RWPE2 (cell line): ENCODE measurements at regions not wholly inside any gene's neighbourhood (a gene's known extent, or its start where the extent isn't known, plus 50 kb on each side); places are given as distances from the start of the nearest gene placed in this dataset.

ENCODE experiments used
- ATAC-seq: fragments of 200-7000 bp; cut with Tn5 transposase; 3 replicates; pipeline ENCODE4 v1.9.1; 2021; ENCODE audit warnings: low read depth
- DNase-seq: peaks from one replicate; pipeline ENCODE4 v3.0.0-alpha.2; 2020; ENCODE audit warnings: low spot score
- H3K27ac ChIP-seq: fragments of 450-650 bp; 2 replicates; pipeline ENCODE4 v1.5.1; 2017; ENCODE audit warnings: mild to moderate bottlenecking; ENCODE audit not compliant: poor library complexity, severe bottlenecking
- H3K27me3 ChIP-seq: fragments of 250-450 bp; sonication (Bioruptor Pico); 2 replicates; pipeline ENCODE4 v1.5.1; 2021; ENCODE audit warnings: mild to moderate bottlenecking, moderate library complexity; ENCODE audit not compliant: insufficient read depth, poor library complexity, severe bottlenecking
- H3K36me3 ChIP-seq: fragments of 250-450 bp; sonication (Bioruptor Pico); 2 replicates; pipeline ENCODE4 v1.5.1; 2020; ENCODE audit warnings: low read depth, mild to moderate bottlenecking, moderate library complexity
- H3K4me1 ChIP-seq: fragments of 250-450 bp; sonication (Bioruptor Pico); 2 replicates; pipeline ENCODE4 v1.5.1; 2021; ENCODE audit warnings: mild to moderate bottlenecking, moderate library complexity; ENCODE audit not compliant: insufficient read depth, poor library complexity, severe bottlenecking
- H3K4me3 ChIP-seq: fragments of 250-450 bp; sonication (Bioruptor Pico); 2 replicates; pipeline ENCODE4 v1.5.1; 2021; ENCODE audit warnings: mild to moderate bottlenecking, moderate library complexity; ENCODE audit not compliant: severe bottlenecking
- H3K9me3 ChIP-seq: fragments of 250-450 bp; sonication (Bioruptor Pico); 2 replicates; pipeline ENCODE4 v1.5.1; 2021; ENCODE audit warnings: mild to moderate bottlenecking, moderate library complexity; ENCODE audit not compliant: severe bottlenecking
- CTCF ChIP-seq: fragments of 450-650 bp; IDR thresholded peaks from one replicate; pipeline ENCODE4 v1.5.1; 2017; ENCODE audit warnings: mild to moderate bottlenecking, moderate library complexity; ENCODE audit not compliant: poor library complexity, severe bottlenecking

- Histone ChIP-seq H3K27me3 (no peaks in the 10 kb centered on the region), H3K36me3 (no peaks in the 10 kb centered on the region), H3K4me3 (no peak overlapping the region), H3K9me3 (no peaks in the 10 kb centered on the region), H3K27ac (no peak overlapping the region), H3K4me1 (no peaks in the 10 kb centered on the region)
- ATAC-seq (no peak), DNase-seq (no peak)
- no peak for TF ChIP-seq CTCF
These were observed 325.1 kb upstream of the KCNJ16 start for GRCh38 chr17:69749911-69750310.

GRCh38 chr17:69757688-69758430, 317.2 kb upstream of the KCNJ16 start:
- DNase-seq (no peak), ATAC-seq (peak; percentile 68)
- H3K4me1 ChIP-seq, result peaks cover 36% of the 10 kb centered on the region
- no peak overlapping the region for H3K4me3 ChIP-seq
- no peaks in the 10 kb centered on the region for H3K9me3 ChIP-seq
- no peaks in the 10 kb centered on the region for H3K36me3 ChIP-seq
- peak overlapping the region; percentile 45 for H3K27ac ChIP-seq
- no peaks in the 10 kb centered on the region for H3K27me3 ChIP-seq
- TF ChIP-seq CTCF, result no peak

- Histone ChIP-seq H3K27ac (peak overlapping the region; percentile 94), H3K27me3 (no peaks in the 10 kb centered on the region), H3K4me1 (peaks cover 55% of the 10 kb centered on the region), H3K36me3 (no peaks in the 10 kb centered on the region), H3K9me3 (no peaks in the 10 kb centered on the region), H3K4me3 (no peak overlapping the region)
- TF ChIP-seq CTCF, result no peak
- DNase-seq, result no peak
- ATAC-seq, result no peak
These were observed 314.5 kb upstream of the KCNJ16 start for GRCh38 chr17:69760562-69760961.

GRCh38 chr17:69761011-69761410, 314.0 kb upstream of the KCNJ16 start:
- TF ChIP-seq CTCF, result no peak
- Histone ChIP-seq H3K4me1 (peaks cover 55% of the 10 kb centered on the region), H3K36me3 (no peaks in the 10 kb centered on the region), H3K27ac (peak overlapping the region; percentile 94), H3K9me3 (no peaks in the 10 kb centered on the region), H3K4me3 (no peak overlapping the region), H3K27me3 (no peaks in the 10 kb centered on the region)
- ATAC-seq (no peak), DNase-seq (no peak)

- no peak for TF ChIP-seq CTCF
- peak; percentile 84 for ATAC-seq
- Histone ChIP-seq H3K27ac (peak overlapping the region; percentile 94), H3K36me3 (no peaks in the 10 kb centered on the region), H3K4me1 (peaks cover 55% of the 10 kb centered on the region), H3K9me3 (no peaks in the 10 kb centered on the region), H3K27me3 (no peaks in the 10 kb centered on the region), H3K4me3 (no peak overlapping the region)
- no peak for DNase-seq
These were observed 313.2 kb upstream of the KCNJ16 start for GRCh38 chr17:69761767-69762321.
